SK-N-SH treated with all-trans-retinoic acid at 6 μM for 48 hours (cell line): ENCODE measurements at regions not wholly inside any gene's neighbourhood (a gene's known extent, or its start where the extent isn't known, plus 50 kb on each side); places are given as distances from the start of the nearest gene placed in this dataset.

Experiments
- GLIS3 ChIP-seq: fragments of 250-450 bp; sonication (Bioruptor Pico); IDR thresholded peaks from 2 replicates; pipeline ENCODE4 v1.5.0; 2020; ENCODE audit warnings: mild to moderate bottlenecking, moderate library complexity
- ISL1 ChIP-seq: fragments of 250-450 bp; sonication (Bioruptor Pico); IDR thresholded peaks from 2 replicates; pipeline ENCODE4 v2.1.2; 2022; ENCODE audit warnings: mild to moderate bottlenecking, moderate library complexity
- PPARA ChIP-seq: fragments of 250-450 bp; sonication (Bioruptor Pico); IDR thresholded peaks from 2 replicates; pipeline ENCODE4 v1.5.0; 2020; ENCODE audit warnings: mild to moderate bottlenecking, borderline replicate concordance
- SNAI2 ChIP-seq: fragments of 250-450 bp; sonication (Bioruptor Pico); IDR thresholded peaks from 2 replicates; pipeline ENCODE4 v1.5.0; 2020; ENCODE audit warnings: mild to moderate bottlenecking, moderate library complexity
- ZC3H10 ChIP-seq: fragments of 250-450 bp; sonication (Bioruptor Pico); IDR thresholded peaks from 2 replicates; pipeline ENCODE4 v1.5.1; 2021; ENCODE audit warnings: mild to moderate bottlenecking, moderate library complexity
- ZFP3 ChIP-seq: fragments of 250-450 bp; sonication (Bioruptor Pico); IDR thresholded peaks from 2 replicates; pipeline ENCODE4 v1.5.0; 2020; ENCODE audit warnings: mild to moderate bottlenecking, moderate library complexity
- ZFP30 ChIP-seq: fragments of 450-650 bp; formaldehyde crosslinking; IDR thresholded peaks from 2 replicates; pipeline ENCODE4 v1.5.0; 2022; ENCODE audit warnings: mild to moderate bottlenecking, moderate library complexity
- TF ChIP-seq, protein P1 (sequence below): fragments of 250-450 bp; sonication (Bioruptor Pico); IDR thresholded peaks from 2 replicates; pipeline ENCODE4 v1.8.0; 2020; ENCODE audit warnings: mild to moderate bottlenecking, moderate library complexity, borderline replicate concordance

DNA sequence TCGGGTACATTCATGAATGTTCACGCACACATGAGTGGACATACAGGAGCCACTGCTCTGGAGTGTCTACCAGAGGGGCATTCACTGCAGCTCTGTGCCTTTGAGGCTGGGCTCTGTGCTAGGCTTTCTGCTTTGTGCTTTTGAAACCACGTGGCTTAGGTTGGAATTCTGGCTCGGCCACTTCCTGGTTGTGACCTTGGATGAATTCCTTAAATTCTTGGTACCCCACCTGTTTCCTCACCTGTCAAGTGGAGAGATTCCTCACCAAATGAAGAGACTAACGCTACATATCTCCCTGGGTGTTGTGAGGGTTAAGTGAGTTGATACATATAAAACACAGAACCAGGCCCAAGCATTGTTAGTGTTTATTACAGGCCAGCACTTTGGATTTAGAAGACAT is 842.8 kb downstream of the VRK1 start:
- no peak for TF ChIP-seq ZFP30 (CRISPR knock-in tag)
- TF ChIP-seq SNAI2 (CRISPR knock-in tag), result no peak
- TF ChIP-seq ZFP3 (CRISPR knock-in tag), result no peak
- no peak for TF ChIP-seq GLIS3 (CRISPR knock-in tag)
- no peak for TF ChIP-seq PPARA
- TF ChIP-seq ISL1, result no peak
- TF ChIP-seq, protein P1, sequence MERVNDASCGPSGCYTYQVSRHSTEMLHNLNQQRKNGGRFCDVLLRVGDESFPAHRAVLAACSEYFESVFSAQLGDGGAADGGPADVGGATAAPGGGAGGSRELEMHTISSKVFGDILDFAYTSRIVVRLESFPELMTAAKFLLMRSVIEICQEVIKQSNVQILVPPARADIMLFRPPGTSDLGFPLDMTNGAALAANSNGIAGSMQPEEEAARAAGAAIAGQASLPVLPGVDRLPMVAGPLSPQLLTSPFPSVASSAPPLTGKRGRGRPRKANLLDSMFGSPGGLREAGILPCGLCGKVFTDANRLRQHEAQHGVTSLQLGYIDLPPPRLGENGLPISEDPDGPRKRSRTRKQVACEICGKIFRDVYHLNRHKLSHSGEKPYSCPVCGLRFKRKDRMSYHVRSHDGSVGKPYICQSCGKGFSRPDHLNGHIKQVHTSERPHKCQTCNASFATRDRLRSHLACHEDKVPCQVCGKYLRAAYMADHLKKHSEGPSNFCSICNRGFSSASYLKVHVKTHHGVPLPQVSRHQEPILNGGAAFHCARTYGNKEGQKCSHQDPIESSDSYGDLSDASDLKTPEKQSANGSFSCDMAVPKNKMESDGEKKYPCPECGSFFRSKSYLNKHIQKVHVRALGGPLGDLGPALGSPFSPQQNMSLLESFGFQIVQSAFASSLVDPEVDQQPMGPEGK (CRISPR knock-in tag), result no peak
- TF ChIP-seq ZC3H10 (CRISPR knock-in tag), result no peak
